ENCODE measurements at regions not wholly inside any gene's neighbourhood (a gene's known extent, or its start where the extent isn't known, plus 50 kb on each side); places are given as distances from the start of the nearest gene placed in this dataset.

GRCh38 chr1:220979371-220979770 is 100.1 kb downstream of the HLX start (continued):
- no peak for TF ChIP-seq ZBTB33 (IDR thresholded peaks at IDR 0.05; ENCODE audit: borderline replicate concordance, low read depth)
- TF ChIP-seq ELF1 (IDR thresholded peaks at IDR 0.05) = no peak

GRCh38 chr1:220982686-220983085 is 103.4 kb downstream of the HLX start:
- no peaks in the 10 kb centered on the region for H3K36me3 ChIP-seq (replicated peaks in 1 of 2; ENCODE audit: control insufficient read depth in 1 of 2, insufficient read depth in 2 of 2, low read length in 1 of 2)
- DNase-seq = no peak
- WGBS (ENCODE audit: low lambda C conversion rate) = 90% methylated on average over 10 of the region's 10 CpGs
- H3F3A ChIP-seq (replicated peaks; ENCODE audit: insufficient read depth) = no peaks in the 10 kb centered on the region
- TF ChIP-seq ELF1 (IDR thresholded peaks at IDR 0.05) (no peak), NFIC (IDR thresholded peaks at IDR 0.05; ENCODE audit: borderline replicate concordance) (no peak), YY1 (IDR thresholded peaks at IDR 0.05; ENCODE audit: low read depth) (no peak), SIN3A (IDR thresholded peaks at IDR 0.05; ENCODE audit: borderline replicate concordance, low read depth, low read length) (no peak), SMC3 (IDR thresholded peaks at IDR 0.05; ENCODE audit: low read depth, low read length) (no peak), MXI1 (IDR thresholded peaks at IDR 0.05; ENCODE audit: low read depth, low read length) (no peak)
- CTCF ChIA-PET = no interaction called here
- H3K79me2 ChIP-seq (ENCODE audit: insufficient read depth) = no peaks in the 10 kb centered on the region
- H3K27ac ChIP-seq (ENCODE audit: low read depth in 2 of 2, low read length in 1 of 2) = no peak overlapping the region
- H4K20me1 ChIP-seq (ENCODE audit: insufficient read depth) = no peaks in the 10 kb centered on the region
- H2AFZ ChIP-seq (ENCODE audit: low read depth) = no peak overlapping the region; the same call in 1 of the 2 replicates
- no peaks in the 10 kb centered on the region for H3K27me3 ChIP-seq (ENCODE audit: insufficient read depth)
- no peaks in the 10 kb centered on the region; a peak in 1 of 4 replicates for H3K4me1 ChIP-seq (ENCODE audit: control insufficient read depth in 1 of 2, insufficient read depth in 2 of 2, low read depth in 1 of 2, low read length in 1 of 2)
- H3K4me2 ChIP-seq = no peak overlapping the region
- H3K9me3 ChIP-seq = no peaks in the 10 kb centered on the region
- POLR2A ChIA-PET = no interaction called here
- no peaks in the 10 kb centered on the region for H3K9me2 ChIP-seq
- H3K4me3 ChIP-seq (ENCODE audit: low read depth in 2 of 2, low read length in 1 of 2) = no peak overlapping the region
- H3K9ac ChIP-seq = no peak overlapping the region

- H3K9me3 ChIP-seq = no peaks in the 10 kb centered on the region
- 92% methylated on average over 19 of the region's 19 CpGs for WGBS (ENCODE audit: low lambda C conversion rate)
- H2AFZ ChIP-seq (ENCODE audit: low read depth) = no peak overlapping the region
- ChIA-PET CTCF (no interaction called here), POLR2A (no interaction called here)
- H3K27ac ChIP-seq (ENCODE audit: low read depth in 2 of 2, low read length in 1 of 2) = no peak overlapping the region
- H3K4me3 ChIP-seq (ENCODE audit: low read depth in 2 of 2, low read length in 1 of 2) = no peak overlapping the region
- no peaks in the 10 kb centered on the region for H3K27me3 ChIP-seq (ENCODE audit: insufficient read depth)
- H3K79me2 ChIP-seq (ENCODE audit: insufficient read depth) = no peaks in the 10 kb centered on the region
- no peaks in the 10 kb centered on the region for H3K36me3 ChIP-seq (replicated peaks in 1 of 2; ENCODE audit: control insufficient read depth in 1 of 2, insufficient read depth in 2 of 2, low read length in 1 of 2)
- no peak overlapping the region for H3K4me2 ChIP-seq
- H3F3A ChIP-seq (replicated peaks; ENCODE audit: insufficient read depth) = no peaks in the 10 kb centered on the region
- H3K9ac ChIP-seq = no peak overlapping the region
- H4K20me1 ChIP-seq (ENCODE audit: insufficient read depth) = no peaks in the 10 kb centered on the region
- DNase-seq = no peak
- H3K4me1 ChIP-seq (ENCODE audit: control insufficient read depth in 1 of 2, insufficient read depth in 2 of 2, low read depth in 1 of 2, low read length in 1 of 2) = no peaks in the 10 kb centered on the region; a peak in 1 of 4 replicates
- H3K9me2 ChIP-seq = no peaks in the 10 kb centered on the region
- TF ChIP-seq FOXJ3 (CRISPR knock-in tag; IDR thresholded peaks at IDR 0.05) = no peak
- no peak for TF ChIP-seq POLR2AphosphoS5 (IDR thresholded peaks at IDR 0.05; ENCODE audit: low read depth, low read length)
- TF ChIP-seq GATA2 (CRISPR knock-in tag; IDR thresholded peaks at IDR 0.05) = no peak
- no peak for TF ChIP-seq IRF3 (IDR thresholded peaks at IDR 0.05; ENCODE audit: low read depth, low read length)
- TF ChIP-seq RCOR1 (IDR thresholded peaks at IDR 0.05; ENCODE audit: low read length) = no peak
- TF ChIP-seq REST (IDR thresholded peaks at IDR 0.05; ENCODE audit: low read depth, low read length) = no peak
- no peak for TF ChIP-seq RAD21 (IDR thresholded peaks at IDR 0.05; ENCODE audit: low read length)
- TF ChIP-seq TAF1 (IDR thresholded peaks at IDR 0.05; ENCODE audit: borderline replicate concordance, low read depth, low read length) = no peak
- TF ChIP-seq SMC3 (IDR thresholded peaks at IDR 0.05; ENCODE audit: low read depth, low read length) = no peak
- TF ChIP-seq ELF1 (IDR thresholded peaks at IDR 0.05) = no peak
- TF ChIP-seq FOXM1 (IDR thresholded peaks at IDR 0.05; ENCODE audit: low read depth) = no peak
- no peak for TF ChIP-seq GABPA (IDR thresholded peaks at IDR 0.05; ENCODE audit: low read depth)
- TF ChIP-seq RFX5 (IDR thresholded peaks at IDR 0.05; ENCODE audit: low read length) = no peak
- TF ChIP-seq EP300 (IDR thresholded peaks at IDR 0.05; ENCODE audit: borderline replicate concordance in 1 of 2, low read depth in 1 of 2, low read length in 1 of 2) = no peak
- no peak for TF ChIP-seq FOSL2 (IDR thresholded peaks at IDR 0.05; ENCODE audit: borderline replicate concordance, low read depth)
Observed at GRCh38 chr1:220983877-220984635, 104.8 kb downstream of the HLX start.
